Activated CD4-positive, alpha-beta T cell treated with anti-CD3 and anti-CD28 coated beads for 36 hours (primary cell): ENCODE measurements at regions not wholly inside any gene's neighbourhood (a gene's known extent, or its start where the extent isn't known, plus 50 kb on each side); places are given as distances from the start of the nearest gene placed in this dataset.
"Not testable (repeated sequence)": the region's sequence is repeated elsewhere in the genome, so short reads cannot be mapped to it uniquely, and the experiment has no call there.

Experiments
- ATAC-seq: fragments of 200-7000 bp; cut with Tn5 transposase; one replicate; pipeline ENCODE4 v1.10.0; 2021; ENCODE audit warnings: mild to moderate bottlenecking, moderate library complexity
- CTCF ChIA-PET: fragments of 350-600 bp; sonication (Branson Sonifier 250); formaldehyde crosslinking; loops from one replicate; lab custom pipeline; 2021; ENCODE audit warnings: antibody characterized with exemption; lab: Charles Lee
- POLR2A ChIA-PET: fragments of 350-600 bp; sonication (Branson Sonifier 250); formaldehyde crosslinking; loops from one replicate; lab custom pipeline; 2021; ENCODE audit warnings: antibody characterized with exemption, inconsistent platforms; lab: Charles Lee
- DNase-seq: peaks from one replicate; pipeline ENCODE4 v3.0.0-alpha.2; 2020
- H3K27ac Mint-ChIP-seq: one replicate; pipeline ENCODE4 v1.8.0; 2021; ENCODE audit warnings: mixed read lengths
- H3K27me3 Mint-ChIP-seq: one replicate; pipeline ENCODE4 v1.8.0; 2021; ENCODE audit warnings: mixed read lengths
- H3K36me3 Mint-ChIP-seq: one replicate; pipeline ENCODE4 v1.8.0; 2021; ENCODE audit warnings: low read depth, mixed read lengths
- H3K4me1 Mint-ChIP-seq: one replicate; pipeline ENCODE4 v1.8.0; 2021; ENCODE audit warnings: mixed read lengths
- H3K4me3 Mint-ChIP-seq: one replicate; pipeline ENCODE4 v1.8.0; 2021; ENCODE audit warnings: mild to moderate bottlenecking, moderate library complexity, mixed read lengths
- H3K9me3 Mint-ChIP-seq: one replicate; pipeline ENCODE4 v1.8.0; 2021; ENCODE audit warnings: low read depth, mixed read lengths
- intact Hi-C, 2 experiments: fragments of 100-400 bp; cut with DNase I in 1 of 2; cut with micrococcal nuclease in 1 of 2; formaldehyde crosslinking; loops; one replicate each; pipeline versions ENCODE4 v1.14.2 to v1.15.1; 2022 to 2024; cut with DNase I, micrococcal nuclease

GRCh38 chr16:32842844-32843243 is 166.9 kb upstream of the TP53TG3 start:
- DNase-seq, intact Hi-C loops, H3K9me3 Mint-ChIP-seq, CTCF ChIA-PET, H3K4me1 Mint-ChIP-seq, H3K27ac Mint-ChIP-seq, H3K36me3 Mint-ChIP-seq, POLR2A ChIA-PET, ATAC-seq, H3K27me3 Mint-ChIP-seq, H3K4me3 Mint-ChIP-seq: not testable (repeated sequence)

GRCh38 chr16:32807280-32807679 is 131.3 kb upstream of the TP53TG3 start:
- CTCF ChIA-PET, H3K4me3 Mint-ChIP-seq, H3K4me1 Mint-ChIP-seq, H3K9me3 Mint-ChIP-seq, DNase-seq, ATAC-seq, intact Hi-C loops, H3K27me3 Mint-ChIP-seq, POLR2A ChIA-PET, H3K27ac Mint-ChIP-seq, H3K36me3 Mint-ChIP-seq: not testable (repeated sequence)

- H3K4me1 Mint-ChIP-seq, DNase-seq, ATAC-seq, H3K27me3 Mint-ChIP-seq, POLR2A ChIA-PET, intact Hi-C loops, H3K36me3 Mint-ChIP-seq, H3K4me3 Mint-ChIP-seq, H3K9me3 Mint-ChIP-seq, CTCF ChIA-PET, H3K27ac Mint-ChIP-seq: not testable (repeated sequence)
Observed at GRCh38 chr16:32805639-32806038, 129.7 kb upstream of the TP53TG3 start.
